Pancreas (tissue), 10 donors: ENCODE measurements at regions not wholly inside any gene's neighbourhood (a gene's known extent, or its start where the extent isn't known, plus 50 kb on each side); places are given as distances from the start of the nearest gene placed in this dataset.

Experiments used
- ATAC-seq, 4 donors: fragments of 200-7000 bp; cut with Tn5 transposase; one replicate each; pipeline versions ENCODE4 v1.8.0 to v1.9.1; 2020; ENCODE audit warnings: mild to moderate bottlenecking in 4 of 4, moderate library complexity in 4 of 4
- DNase-seq, 6 donors: peaks; one replicate each; pipeline ENCODE4 v3.0.0-alpha.2; 2020
- FAIRE-seq: peaks from 2 replicates; lab custom pipeline; 2012; peaks lifted over from hg19 to GRCh38; lab: Jason Lieb, UNC
- H3K27ac ChIP-seq, 4 donors: fragments of 200-600 bp; sonication (generic); 1 replicate in 3 of 4; 2 replicates in 1 of 4; pipeline versions ENCODE4 v1.5.0 to v1.8.0; 2020
- H3K27me3 ChIP-seq, 4 donors: fragments of 200-600 bp; one replicate each; pipeline ENCODE4 v1.8.0; 2021
- H3K36me3 ChIP-seq, 3 donors: fragments of 200-600 bp; sonication (generic) in 1 of 3; one replicate each; pipeline versions ENCODE4 v1.5.0 to v1.8.0; 2020 to 2021
- H3K4me1 ChIP-seq, 3 donors: fragments of 200-600 bp; one replicate each; pipeline ENCODE4 v1.8.0; 2021
- H3K4me3 ChIP-seq, 4 donors: fragments of 200-600 bp; sonication (generic) in 2 of 4; one replicate each; pipeline versions ENCODE4 v1.5.0 to v1.8.0; 2020 to 2021
- H3K9me3 ChIP-seq, 4 donors: fragments of 200-600 bp; one replicate each; pipeline ENCODE4 v1.8.0; 2021
- CTCF ChIP-seq, 4 donors: fragments of 200-600 bp; sonication (generic) in 3 of 4; IDR thresholded peaks; one replicate each; pipeline versions ENCODE4 v1.5.0 to v1.8.0; 2021; ENCODE audit warnings: antibody characterized with exemption in 4 of 4
- WGBS, 2 donors: extraction: QIAGEN DNeasy Blood & Tissue Kit; methylation state at CpG; one replicate each; pipeline ENCODE4 v1.1.7; 2013; 5-methylcytosine and 5-hydroxymethylcytosine counted together
- intact Hi-C, 3 donors: fragments of 100-400 bp; cut with DNase I; formaldehyde crosslinking; loops; one replicate each; pipeline versions ENCODE4 v1.11.1 to v1.14.2; 2022
- donor health status: healthy with polysubstance abuse.
- donor health status: DM: no; HTN: no; CAD: no; lungs with moderate emphysema.
- donor health status: DM: no; HTN: no; CAD: no.
- donor health status: control.
- donor health status: control.
- donor health status: Bipolar disorder and iron deficiency.
- donor health status: DM: yes; HTN: yes; CAD: no.
- donor health status: DM: no; HTN: no; CAD: no.
- donor health status: DM: no; HTN: no; CAD: no.
- donor health status: DM: yes; HTN: yes; CAD: no.

DNA sequence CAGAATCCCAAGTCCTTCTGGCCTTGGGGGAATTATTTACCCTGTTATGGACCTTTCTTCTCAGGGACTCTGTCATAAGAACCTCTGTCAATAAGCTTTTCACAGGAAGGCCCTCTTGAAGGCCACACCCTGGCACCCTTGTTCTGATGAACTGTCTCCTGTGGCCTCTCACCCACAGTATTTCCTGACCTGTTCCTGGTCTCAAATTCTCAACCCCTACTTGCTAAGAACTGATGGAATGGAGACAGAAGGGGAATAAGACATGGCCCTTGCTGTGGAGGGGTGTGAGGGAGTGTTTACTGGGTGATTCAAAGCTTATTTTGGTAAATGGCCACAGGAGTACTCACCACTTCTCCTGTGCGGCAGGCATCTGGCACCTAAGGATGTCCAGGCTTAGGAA lies 1082.9 kb downstream of the BCL11B start:
- no peak for FAIRE-seq
- H3K9me3 ChIP-seq = no peaks in the 10 kb centered on the region
- H3K4me3 ChIP-seq = no peak overlapping the region
- H3K4me1 ChIP-seq = no peaks in the 10 kb centered on the region
- no peak for DNase-seq
- ATAC-seq = no peak
- peaks cover 0 to 10% (median 0%) of the 10 kb centered on the region in 4 donors for H3K27me3 ChIP-seq
- 73 to 88% methylated on average over 1 of the region's 1 CpG for WGBS, 2 donors
- H3K36me3 ChIP-seq = no peaks in the 10 kb centered on the region
- no peak overlapping the region for H3K27ac ChIP-seq
- intact Hi-C loops = no loop called here
- TF ChIP-seq CTCF (IDR thresholded peaks at IDR 0.05) = no peak

- no peaks in the 10 kb centered on the region for H3K36me3 ChIP-seq
- ATAC-seq (no peak), FAIRE-seq (no peak), DNase-seq (no peak)
- no peak overlapping the region for H3K27ac ChIP-seq
- no peaks in the 10 kb centered on the region for H3K4me1 ChIP-seq
- WGBS, 2 donors = 65 to 78% methylated on average over 9 of the region's 9 CpGs
- no peaks in the 10 kb centered on the region for H3K9me3 ChIP-seq
- H3K4me3 ChIP-seq = no peak overlapping the region
- intact Hi-C loops = no loop called here
- peaks cover 0 to 10% (median 0%) of the 10 kb centered on the region in 4 donors for H3K27me3 ChIP-seq
- no peak for TF ChIP-seq CTCF (IDR thresholded peaks at IDR 0.05)
Measured at GRCh38 chr14:98189511-98189910, 1082.5 kb downstream of the BCL11B start.

- FAIRE-seq = no peak
- Histone ChIP-seq H3K27ac (no peak overlapping the region), H3K27me3 (peaks cover 0 to 10% (median 0%) of the 10 kb centered on the region in 4 donors), H3K36me3 (no peaks in the 10 kb centered on the region), H3K4me1 (no peaks in the 10 kb centered on the region), H3K4me3 (no peak overlapping the region), H3K9me3 (no peaks in the 10 kb centered on the region)
- no peak for TF ChIP-seq CTCF (IDR thresholded peaks at IDR 0.05)
- intact Hi-C loops = no loop called here
- no peak for ATAC-seq
- WGBS, 2 donors = 89 to 90% methylated on average over 1 of the region's 1 CpG
- no peak for DNase-seq
Measured at GRCh38 chr14:98189944-98190343, 1082.1 kb downstream of the BCL11B start.

DNA sequence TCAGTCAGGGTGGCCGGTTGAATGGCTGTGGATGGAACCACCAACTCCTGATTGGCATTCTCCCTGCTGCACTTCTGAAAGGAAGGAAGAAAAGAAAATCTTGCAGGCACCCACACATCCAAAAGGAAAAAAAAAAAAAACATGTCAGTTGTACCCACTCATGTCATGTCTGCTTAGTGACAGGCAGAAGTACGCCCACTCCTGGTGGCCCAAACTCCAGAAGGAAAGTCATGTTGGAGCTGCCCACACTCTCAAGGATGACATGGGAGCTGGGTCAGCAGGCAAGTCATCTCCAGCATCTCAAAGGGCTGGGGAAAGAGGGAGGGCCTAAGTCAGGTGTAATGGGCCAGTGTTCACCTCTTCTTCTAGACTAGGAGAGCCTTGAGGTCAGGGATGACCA lies 1079.1 kb downstream of the BCL11B start:
- H3K27me3 ChIP-seq = peaks cover 0 to 4% (median 0%) of the 10 kb centered on the region in 4 donors
- intact Hi-C loops = no loop called here
- WGBS, 2 donors = 71 to 89% methylated on average over 2 of the region's 2 CpGs
- FAIRE-seq (no peak), DNase-seq (no peak), ATAC-seq (no peak)
- no peak for TF ChIP-seq CTCF (IDR thresholded peaks at IDR 0.05)
- no peak overlapping the region for H3K4me3 ChIP-seq
- H3K36me3 ChIP-seq = no peaks in the 10 kb centered on the region
- no peaks in the 10 kb centered on the region for H3K4me1 ChIP-seq
- H3K9me3 ChIP-seq = no peaks in the 10 kb centered on the region
- H3K27ac ChIP-seq = no peak overlapping the region

DNA sequence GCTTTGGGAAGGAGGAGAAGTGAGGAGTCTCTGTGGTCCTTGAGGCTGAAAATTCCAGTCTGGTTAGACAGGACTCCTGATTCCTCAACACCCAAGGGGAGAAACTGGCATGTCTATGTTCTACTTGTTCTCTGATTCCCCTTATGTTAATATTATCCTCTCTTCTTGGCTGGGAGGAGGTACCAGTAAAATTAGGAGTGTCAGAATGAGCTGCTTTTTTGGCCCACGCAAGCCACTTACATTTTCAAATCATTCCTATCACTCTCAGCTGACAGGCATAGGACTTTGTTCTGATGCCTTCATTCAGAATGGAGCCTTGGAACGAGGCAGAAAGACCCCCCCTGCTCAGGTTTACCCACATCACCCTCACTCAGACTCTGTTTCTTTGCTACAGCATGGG lies 1077.2 kb downstream of the BCL11B start:
- Histone ChIP-seq H3K4me1 (no peaks in the 10 kb centered on the region), H3K9me3 (no peaks in the 10 kb centered on the region), H3K27ac (no peak overlapping the region), H3K27me3 (peaks cover 0 to 4% (median 0%) of the 10 kb centered on the region in 4 donors), H3K4me3 (no peak overlapping the region), H3K36me3 (no peaks in the 10 kb centered on the region)
- intact Hi-C loops = no loop called here
- ATAC-seq (no peak), FAIRE-seq (no peak), DNase-seq (no peak)
- no peak for TF ChIP-seq CTCF (IDR thresholded peaks at IDR 0.05)
- 44 to 57% methylated on average over 2 of the region's 2 CpGs for whole genome bisulfite sequencing, 2 donors
